Right atrium auricular region (tissue), 2 donors: ENCODE measurements at regions not wholly inside any gene's neighbourhood (a gene's known extent, or its start where the extent isn't known, plus 50 kb on each side); places are given as distances from the start of the nearest gene placed in this dataset.

Source experiments
- DNase-seq: peaks from one replicate; pipeline ENCODE4 v3.0.0-alpha.2; 2019; ENCODE audit warnings: low spot score
- H3K27ac ChIP-seq, 2 donors: fragments of 200-600 bp; sonication (generic); 1 replicate in 1 of 2; 2 replicates in 1 of 2; pipeline ENCODE4 v1.5.1; 2016 to 2019
- H3K27me3 ChIP-seq, 2 donors: fragments of 200-600 bp; sonication (generic); one replicate each; pipeline versions ENCODE4 v1.5.1 to v1.6.0; 2017 to 2019
- H3K36me3 ChIP-seq: fragments of 200-600 bp; sonication (generic); one replicate; pipeline ENCODE4 v1.5.1; 2016
- H3K4me1 ChIP-seq, 2 donors: fragments of 200-600 bp; sonication (generic); one replicate each; pipeline versions ENCODE4 v1.5.1 to v1.6.0; 2017 to 2019
- H3K4me3 ChIP-seq, 2 donors: fragments of 200-600 bp; sonication (generic); 1 replicate in 1 of 2; 2 replicates in 1 of 2; pipeline ENCODE4 v1.5.1; 2017 to 2019; ENCODE audit warnings: mild to moderate bottlenecking in 1 of 2, moderate library complexity in 1 of 2
- H3K9me3 ChIP-seq, 2 donors: fragments of 200-600 bp; sonication (generic); one replicate each; pipeline ENCODE4 v1.5.1; 2019
- CTCF ChIP-seq, 2 donors: fragments of 200-600 bp; sonication (generic); IDR thresholded peaks; one replicate each; pipeline ENCODE4 v1.5.1; 2019; ENCODE audit warnings: antibody characterized with exemption in 2 of 2

DNA sequence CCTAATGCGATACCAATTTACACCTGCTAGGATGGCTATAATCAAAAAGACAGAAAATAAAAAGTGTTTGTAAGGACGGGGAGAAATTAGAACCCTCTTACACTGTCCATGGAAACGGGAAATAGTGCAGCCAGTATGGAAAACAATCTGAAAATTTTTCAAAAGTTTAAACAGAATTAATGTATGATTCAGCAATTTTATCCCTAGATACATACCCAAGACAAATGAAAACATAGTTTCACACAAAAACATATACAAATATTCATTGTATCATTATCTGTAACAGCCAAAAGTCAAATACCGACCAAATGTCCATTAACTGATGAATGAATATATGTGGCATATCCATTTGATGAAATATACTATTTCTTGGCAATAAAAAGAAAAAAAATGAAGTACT lies 313.5 kb upstream of the GYPC start:
- TF ChIP-seq CTCF (IDR thresholded peaks at IDR 0.05), result no peak
- no peaks in the 10 kb centered on the region for H3K4me1 ChIP-seq

GRCh38 chr2:126343136-126343535 lies 312.8 kb upstream of the GYPC start:
- Histone ChIP-seq H3K27ac (no peak overlapping the region), H3K4me3 (no peak overlapping the region), H3K36me3 (no peaks in the 10 kb centered on the region), H3K9me3 (no peaks in the 10 kb centered on the region), H3K4me1 (no peaks in the 10 kb centered on the region), H3K27me3 (no peaks in the 10 kb centered on the region)
- DNase-seq, result no peak
- TF ChIP-seq CTCF (IDR thresholded peaks at IDR 0.05), result no peak

More for the DNA sequence above, 313.5 kb upstream of the GYPC start:
- DNase-seq, result no peak
- no peak overlapping the region for H3K27ac ChIP-seq
- no peaks in the 10 kb centered on the region for H3K36me3 ChIP-seq
- H3K9me3 ChIP-seq, result no peaks in the 10 kb centered on the region
- H3K27me3 ChIP-seq, result no peaks in the 10 kb centered on the region
- no peak overlapping the region for H3K4me3 ChIP-seq

GRCh38 chr2:126344493-126344892 lies 311.5 kb upstream of the GYPC start:
- no peaks in the 10 kb centered on the region for H3K9me3 ChIP-seq
- H3K27ac ChIP-seq, result no peak overlapping the region
- H3K27me3 ChIP-seq, result no peaks in the 10 kb centered on the region
- no peaks in the 10 kb centered on the region for H3K36me3 ChIP-seq
- H3K4me1 ChIP-seq, result no peaks in the 10 kb centered on the region
- TF ChIP-seq CTCF (IDR thresholded peaks at IDR 0.05), result no peak
- H3K4me3 ChIP-seq, result no peak overlapping the region
- no peak for DNase-seq

DNA sequence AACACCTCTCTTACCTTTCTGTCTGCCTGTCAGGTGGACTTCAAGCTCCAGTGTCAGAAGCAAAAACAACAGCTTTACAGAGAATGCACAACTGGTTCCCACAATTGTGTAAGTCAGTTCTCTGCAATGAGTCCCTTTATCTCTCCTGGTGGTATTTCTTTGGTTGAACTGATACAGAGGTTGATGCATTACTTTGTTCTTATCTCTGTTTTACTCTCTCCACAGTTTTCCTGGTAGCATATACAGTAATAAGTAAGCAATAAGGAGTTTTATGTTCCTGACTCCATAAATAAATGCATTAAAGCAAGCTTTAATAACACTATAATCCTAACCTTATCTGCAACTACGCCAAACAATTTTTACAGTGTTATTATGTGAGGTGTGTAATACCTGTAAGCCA lies 310.3 kb upstream of the GYPC start:
- no peaks in the 10 kb centered on the region for H3K36me3 ChIP-seq

DNA sequence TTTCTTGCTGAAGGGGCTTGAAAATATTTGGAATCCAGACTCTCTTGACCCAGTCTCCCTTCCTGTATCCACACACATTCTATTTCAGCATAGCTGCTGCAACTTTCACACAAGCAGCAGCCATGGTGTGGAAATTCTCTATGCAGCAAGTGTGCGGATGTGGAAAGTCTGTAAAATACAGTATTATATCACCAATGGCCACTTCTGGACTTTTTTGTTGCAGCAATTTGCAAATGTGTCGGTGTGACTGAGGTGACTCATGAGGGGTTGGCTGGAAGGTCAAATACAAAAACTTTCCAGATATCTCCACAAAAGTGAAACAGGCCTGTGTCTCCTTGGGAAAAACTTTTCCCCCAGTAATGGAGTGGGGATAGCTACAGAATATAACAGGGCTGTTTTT lies 299.3 kb upstream of the GYPC start:
- peaks cover 0 to 2% of the 10 kb centered on the region in 2 donors for H3K9me3 ChIP-seq
- TF ChIP-seq CTCF (IDR thresholded peaks at IDR 0.05), result no peak
- H3K36me3 ChIP-seq, result no peaks in the 10 kb centered on the region
- DNase-seq, result no peak
- no peak overlapping the region for H3K27ac ChIP-seq
- no peak overlapping the region for H3K4me3 ChIP-seq
- H3K27me3 ChIP-seq, result no peaks in the 10 kb centered on the region
- H3K4me1 ChIP-seq, result no peaks in the 10 kb centered on the region

More for the DNA sequence above, 310.3 kb upstream of the GYPC start:
- no peak for DNase-seq
- no peak for TF ChIP-seq CTCF (IDR thresholded peaks at IDR 0.05)
- Histone ChIP-seq H3K27ac (no peak overlapping the region), H3K4me3 (no peak overlapping the region), H3K9me3 (peaks cover 0 to 9% of the 10 kb centered on the region in 2 donors), H3K27me3 (no peaks in the 10 kb centered on the region), H3K4me1 (no peaks in the 10 kb centered on the region)

GRCh38 chr2:126358122-126358521 lies 297.8 kb upstream of the GYPC start:
- Histone ChIP-seq H3K4me1 (no peaks in the 10 kb centered on the region), H3K27ac (no peak overlapping the region), H3K36me3 (no peaks in the 10 kb centered on the region), H3K4me3 (no peak overlapping the region), H3K9me3 (no peaks in the 10 kb centered on the region), H3K27me3 (no peaks in the 10 kb centered on the region)
- no peak for TF ChIP-seq CTCF (IDR thresholded peaks at IDR 0.05)
- DNase-seq, result no peak
